Activated CD8-positive, alpha-beta T cell treated with anti-CD3 and anti-CD28 coated beads for 36 hours (primary cell): ENCODE measurements at regions not wholly inside any gene's neighbourhood (a gene's known extent, or its start where the extent isn't known, plus 50 kb on each side); places are given as distances from the start of the nearest gene placed in this dataset.

Experiments used
- ATAC-seq: fragments of 200-7000 bp; cut with Tn5 transposase; one replicate; pipeline ENCODE4 v1.10.0; 2021; ENCODE audit warnings: mild to moderate bottlenecking, moderate library complexity
- CTCF ChIA-PET: fragments of 350-600 bp; sonication (Branson Sonifier 250); formaldehyde crosslinking; loops from one replicate; lab custom pipeline; 2021; ENCODE audit warnings: antibody characterized with exemption; lab: Charles Lee
- POLR2A ChIA-PET: fragments of 350-600 bp; sonication (Branson Sonifier 250); formaldehyde crosslinking; loops from one replicate; lab custom pipeline; 2021; ENCODE audit warnings: antibody characterized with exemption; lab: Charles Lee
- DNase-seq: peaks from one replicate; pipeline ENCODE4 v3.0.0-alpha.2; 2020
- H3K27ac Mint-ChIP-seq: one replicate; pipeline ENCODE4 v1.8.0; 2021; ENCODE audit warnings: mild to moderate bottlenecking, mixed read lengths
- H3K27me3 Mint-ChIP-seq: one replicate; pipeline ENCODE4 v1.8.0; 2021; ENCODE audit warnings: mixed read lengths
- H3K36me3 Mint-ChIP-seq: one replicate; pipeline ENCODE4 v1.8.0; 2021; ENCODE audit warnings: low read depth, mixed read lengths
- H3K4me1 Mint-ChIP-seq: one replicate; pipeline ENCODE4 v1.8.0; 2021; ENCODE audit warnings: low read depth, mixed read lengths
- H3K4me3 Mint-ChIP-seq: one replicate; pipeline ENCODE4 v1.8.0; 2021; ENCODE audit warnings: mild to moderate bottlenecking, moderate library complexity, mixed read lengths
- H3K9me3 Mint-ChIP-seq: one replicate; pipeline ENCODE4 v1.8.0; 2021; ENCODE audit warnings: mixed read lengths
- intact Hi-C: fragments of 100-400 bp; cut with micrococcal nuclease; formaldehyde crosslinking; loops from one replicate; pipeline ENCODE4 v1.10.0; 2022
- TF ChIP-seq, protein P1 (sequence below): fragments of 200-600 bp; IDR thresholded peaks from one replicate; pipeline ENCODE4 v1.8.0; 2022; ENCODE audit warnings: antibody characterized with exemption, mild to moderate bottlenecking

DNA sequence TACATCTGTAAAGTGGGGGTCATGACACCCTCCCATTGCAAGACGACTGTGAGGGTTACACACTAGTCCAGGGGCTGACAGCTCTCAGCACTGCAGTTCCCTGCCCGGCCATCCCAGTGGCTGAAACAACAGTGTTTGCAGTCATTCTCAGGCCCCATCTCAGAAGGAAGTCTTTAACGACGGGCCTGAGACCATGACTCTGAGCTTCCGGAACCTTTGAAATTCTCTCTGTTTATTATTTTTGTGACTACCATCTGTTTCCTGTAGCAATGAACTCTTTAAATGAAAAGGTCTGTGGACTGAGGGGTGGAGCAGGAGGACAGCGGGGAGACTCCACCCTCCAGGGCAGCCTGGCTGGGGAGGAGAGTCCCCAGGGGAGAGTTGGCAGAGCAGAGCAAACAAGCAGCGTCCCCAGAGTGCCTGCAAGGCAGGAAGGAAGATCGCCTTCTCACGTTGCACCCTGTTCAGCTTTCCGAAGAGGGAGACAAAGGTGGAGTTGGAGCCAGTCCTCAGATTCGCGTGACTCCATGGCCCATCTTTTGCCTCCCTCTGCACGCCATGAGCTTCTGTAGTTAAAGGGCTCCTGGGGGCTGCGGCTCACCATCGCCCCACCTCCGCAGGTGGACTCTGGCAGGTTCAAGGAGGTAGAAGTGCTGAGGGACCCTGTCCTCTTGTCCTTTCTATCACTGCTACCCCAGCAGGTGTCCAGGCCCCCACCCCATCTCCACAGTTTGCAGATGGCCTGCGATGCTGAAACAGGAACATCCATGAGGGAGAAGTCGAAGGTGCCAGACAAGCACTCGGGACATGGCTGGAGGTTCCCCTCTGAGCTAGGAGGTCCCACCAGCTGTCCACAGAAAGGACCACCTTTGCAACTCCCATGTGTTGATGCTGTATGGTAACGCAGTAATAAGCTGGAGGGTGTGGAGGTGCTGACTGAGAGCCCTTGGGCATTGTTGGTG lies 525.8 kb upstream of the PROK2 start:
- H3K36me3 Mint-ChIP-seq: no peaks in the 10 kb centered on the region
- H3K4me3 Mint-ChIP-seq: no peak overlapping the region
- H3K9me3 Mint-ChIP-seq: no peaks in the 10 kb centered on the region
- TF ChIP-seq, protein P1, sequence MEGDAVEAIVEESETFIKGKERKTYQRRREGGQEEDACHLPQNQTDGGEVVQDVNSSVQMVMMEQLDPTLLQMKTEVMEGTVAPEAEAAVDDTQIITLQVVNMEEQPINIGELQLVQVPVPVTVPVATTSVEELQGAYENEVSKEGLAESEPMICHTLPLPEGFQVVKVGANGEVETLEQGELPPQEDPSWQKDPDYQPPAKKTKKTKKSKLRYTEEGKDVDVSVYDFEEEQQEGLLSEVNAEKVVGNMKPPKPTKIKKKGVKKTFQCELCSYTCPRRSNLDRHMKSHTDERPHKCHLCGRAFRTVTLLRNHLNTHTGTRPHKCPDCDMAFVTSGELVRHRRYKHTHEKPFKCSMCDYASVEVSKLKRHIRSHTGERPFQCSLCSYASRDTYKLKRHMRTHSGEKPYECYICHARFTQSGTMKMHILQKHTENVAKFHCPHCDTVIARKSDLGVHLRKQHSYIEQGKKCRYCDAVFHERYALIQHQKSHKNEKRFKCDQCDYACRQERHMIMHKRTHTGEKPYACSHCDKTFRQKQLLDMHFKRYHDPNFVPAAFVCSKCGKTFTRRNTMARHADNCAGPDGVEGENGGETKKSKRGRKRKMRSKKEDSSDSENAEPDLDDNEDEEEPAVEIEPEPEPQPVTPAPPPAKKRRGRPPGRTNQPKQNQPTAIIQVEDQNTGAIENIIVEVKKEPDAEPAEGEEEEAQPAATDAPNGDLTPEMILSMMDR: no peak
- ATAC-seq (peak; percentile 83), DNase-seq (peak; percentile 17)
- CTCF ChIA-PET: no interaction called here
- peaks cover 1% of the 10 kb centered on the region for H3K27me3 Mint-ChIP-seq
- H3K4me1 Mint-ChIP-seq: peaks cover 12% of the 10 kb centered on the region
- intact Hi-C loops: no loop called here
- POLR2A ChIA-PET: interaction anchor here (1.2 kb wide), 1 partner anchor 30 kb away, joined by 4 read pairs; no protein-coding TSS in a partner anchor
- H3K27ac Mint-ChIP-seq: peak overlapping the region; percentile 84

DNA sequence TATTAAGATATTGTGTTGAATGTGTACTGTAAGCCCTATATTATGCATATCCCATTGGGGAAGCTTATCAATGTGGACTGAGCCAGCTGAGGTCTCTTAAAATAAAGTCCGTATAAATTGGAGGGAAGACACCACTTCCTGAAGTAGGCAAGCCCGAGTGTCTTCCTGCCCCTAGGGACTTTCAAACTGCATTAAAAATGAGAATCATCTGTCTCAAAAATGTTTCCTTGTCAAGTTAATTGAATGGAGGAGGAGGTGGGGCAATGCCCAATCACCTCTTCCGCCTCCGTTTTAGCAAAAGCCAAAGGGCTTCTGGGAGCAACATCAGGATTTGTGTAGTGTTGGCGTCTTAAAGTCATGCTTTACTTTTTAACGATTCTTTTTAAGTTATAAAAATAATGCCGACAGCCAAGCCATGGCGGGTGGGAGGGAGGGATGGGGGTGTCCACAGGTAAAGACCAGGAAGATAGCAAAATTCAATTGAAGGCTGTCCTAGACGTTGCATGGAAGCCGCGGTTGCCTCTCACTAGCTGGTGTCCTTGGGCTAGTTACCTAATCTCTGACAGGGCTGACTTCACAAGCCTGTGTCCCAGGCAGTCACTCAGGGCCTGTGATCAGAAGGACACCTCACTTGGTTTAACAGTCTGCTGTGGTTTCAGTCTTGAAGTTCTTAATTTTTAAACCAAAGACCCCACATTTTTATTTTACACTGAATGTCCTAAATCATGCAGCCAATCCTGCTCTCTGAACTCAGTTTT lies 524.9 kb upstream of the PROK2 start:
- DNase-seq (no peak), ATAC-seq (no peak)
- Mint-ChIP-seq H3K4me3 (no peak overlapping the region), H3K4me1 (peaks cover 12% of the 10 kb centered on the region), H3K27ac (no peak overlapping the region), H3K27me3 (peaks cover 1% of the 10 kb centered on the region), H3K9me3 (no peaks in the 10 kb centered on the region), H3K36me3 (no peaks in the 10 kb centered on the region)
- TF ChIP-seq, protein P1: no peak
- ChIA-PET POLR2A (interaction anchor here (1.2 kb wide), 1 partner anchor 29 kb away, joined by 4 read pairs; no protein-coding TSS in a partner anchor), CTCF (no interaction called here)
- intact Hi-C loops: no loop called here

GRCh38 chr3:72308641-72309040 lies 523.7 kb upstream of the PROK2 start:
- peaks cover 1% of the 10 kb centered on the region for H3K27me3 Mint-ChIP-seq
- H3K36me3 Mint-ChIP-seq: no peaks in the 10 kb centered on the region
- no peak overlapping the region for H3K4me3 Mint-ChIP-seq
- intact Hi-C loops: no loop called here
- no peaks in the 10 kb centered on the region for H3K9me3 Mint-ChIP-seq
- H3K27ac Mint-ChIP-seq: no peak overlapping the region
- ChIA-PET POLR2A (no interaction called here), CTCF (no interaction called here)
- ATAC-seq: no peak
- no peak for DNase-seq
- TF ChIP-seq, protein P1: no peak
- peaks cover 12% of the 10 kb centered on the region for H3K4me1 Mint-ChIP-seq

DNA sequence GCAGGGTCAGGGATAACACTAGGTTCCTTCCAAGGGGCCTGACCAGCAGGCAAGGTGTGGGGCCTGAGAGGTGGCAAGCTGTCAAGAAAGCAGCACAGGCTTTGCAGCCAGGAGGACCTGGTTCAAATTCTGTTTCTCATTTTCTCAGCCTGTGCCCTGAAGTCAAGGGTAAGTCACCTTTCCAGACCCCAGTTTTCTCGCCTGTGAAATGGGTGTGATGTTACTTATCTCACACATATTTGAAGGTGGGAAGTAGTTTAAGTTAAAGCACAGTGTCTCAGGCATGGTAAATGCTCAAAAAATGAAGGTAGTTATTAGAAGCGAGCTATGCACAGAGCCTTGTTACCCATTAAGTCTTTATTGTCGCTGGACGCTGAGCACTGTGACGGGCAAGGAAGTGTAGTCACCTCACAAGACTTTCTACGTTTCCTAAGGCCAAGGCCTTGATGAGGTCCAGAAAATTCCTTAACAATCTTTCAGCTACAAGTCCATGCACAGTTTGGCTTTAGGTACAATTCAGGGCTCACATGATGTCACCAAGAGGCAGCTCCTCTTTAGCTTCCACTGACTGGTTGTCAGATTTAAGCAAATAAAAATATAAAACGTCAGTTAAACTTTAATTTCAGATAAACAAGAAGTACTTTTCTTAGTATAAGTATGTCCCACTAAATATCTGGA lies 522.6 kb upstream of the PROK2 start:
- ATAC-seq: no peak
- peaks cover 12% of the 10 kb centered on the region for H3K4me1 Mint-ChIP-seq
- intact Hi-C loops: no loop called here
- ChIA-PET POLR2A (no interaction called here), CTCF (no interaction called here)
- H3K27ac Mint-ChIP-seq: no peak overlapping the region
- DNase-seq: no peak
- no peaks in the 10 kb centered on the region for H3K9me3 Mint-ChIP-seq
- H3K36me3 Mint-ChIP-seq: no peaks in the 10 kb centered on the region
- peaks cover 1% of the 10 kb centered on the region for H3K27me3 Mint-ChIP-seq
- H3K4me3 Mint-ChIP-seq: no peak overlapping the region
- TF ChIP-seq, protein P1: no peak
